Fibroblast of villous mesenchyme (primary cell): ENCODE measurements at regions not wholly inside any gene's neighbourhood (a gene's known extent, or its start where the extent isn't known, plus 50 kb on each side); places are given as distances from the start of the nearest gene placed in this dataset.

ENCODE experiments used
- DNase-seq: peaks from one replicate; pipeline ENCODE4 v3.0.0-alpha.2; 2010; ENCODE audit warnings: low read depth
- H3K4me3 ChIP-seq: 2 replicates; pipeline ENCODE4 v1.5.1; 2011; ENCODE audit warnings: low read depth, mild to moderate bottlenecking, low read length
- TF ChIP-seq, protein P1 (sequence below): IDR thresholded peaks from 2 replicates; pipeline ENCODE4 v1.5.1; 2012; ENCODE audit warnings: low read depth, mild to moderate bottlenecking, low read length; ENCODE audit not compliant: insufficient read depth

DNA sequence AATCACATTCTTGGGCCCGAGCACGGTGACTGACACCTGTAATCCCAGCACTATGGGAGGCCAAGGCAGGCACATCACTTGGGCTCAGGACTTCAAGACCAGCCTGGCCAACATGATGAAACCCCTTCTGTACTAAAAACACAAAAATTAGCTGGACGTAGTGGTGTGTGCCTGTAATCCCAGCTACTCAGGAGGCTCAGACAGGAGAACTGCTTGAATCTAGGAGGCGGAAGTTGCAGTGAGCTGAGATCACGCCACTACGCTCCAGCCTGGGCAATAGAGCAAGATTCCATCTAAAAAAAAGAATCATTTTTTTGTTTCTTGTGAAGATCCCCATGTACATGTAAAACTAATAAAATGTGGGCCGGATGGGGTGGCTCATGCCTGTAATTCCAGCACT is 53.1 kb upstream of the ATF7IP2 start:
- DNase-seq = no peak
- H3K4me3 ChIP-seq = no peak overlapping the region
- TF ChIP-seq, protein P1, sequence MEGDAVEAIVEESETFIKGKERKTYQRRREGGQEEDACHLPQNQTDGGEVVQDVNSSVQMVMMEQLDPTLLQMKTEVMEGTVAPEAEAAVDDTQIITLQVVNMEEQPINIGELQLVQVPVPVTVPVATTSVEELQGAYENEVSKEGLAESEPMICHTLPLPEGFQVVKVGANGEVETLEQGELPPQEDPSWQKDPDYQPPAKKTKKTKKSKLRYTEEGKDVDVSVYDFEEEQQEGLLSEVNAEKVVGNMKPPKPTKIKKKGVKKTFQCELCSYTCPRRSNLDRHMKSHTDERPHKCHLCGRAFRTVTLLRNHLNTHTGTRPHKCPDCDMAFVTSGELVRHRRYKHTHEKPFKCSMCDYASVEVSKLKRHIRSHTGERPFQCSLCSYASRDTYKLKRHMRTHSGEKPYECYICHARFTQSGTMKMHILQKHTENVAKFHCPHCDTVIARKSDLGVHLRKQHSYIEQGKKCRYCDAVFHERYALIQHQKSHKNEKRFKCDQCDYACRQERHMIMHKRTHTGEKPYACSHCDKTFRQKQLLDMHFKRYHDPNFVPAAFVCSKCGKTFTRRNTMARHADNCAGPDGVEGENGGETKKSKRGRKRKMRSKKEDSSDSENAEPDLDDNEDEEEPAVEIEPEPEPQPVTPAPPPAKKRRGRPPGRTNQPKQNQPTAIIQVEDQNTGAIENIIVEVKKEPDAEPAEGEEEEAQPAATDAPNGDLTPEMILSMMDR = no peak

GRCh38 chr16:10333321-10334032 is 52.4 kb upstream of the ATF7IP2 start:
- no peak overlapping the region for H3K4me3 ChIP-seq
- no peak for DNase-seq
- TF ChIP-seq, protein P1 = no peak

- no peak overlapping the region for H3K4me3 ChIP-seq
- DNase-seq = no peak
These were observed 50.2 kb upstream of the ATF7IP2 start for GRCh38 chr16:10335681-10336080.

More at GRCh38 chr16:10335681-10336080, 50.2 kb upstream of the ATF7IP2 start:
- TF ChIP-seq, protein P1 = no peak
